Uterus (tissue), 2 donors: ENCODE measurements at regions not wholly inside any gene's neighbourhood (a gene's known extent, or its start where the extent isn't known, plus 50 kb on each side); places are given as distances from the start of the nearest gene placed in this dataset.

Experiments used
- POLR2A ChIP-seq, 2 donors: fragments of 450-650 bp; IDR thresholded peaks; one replicate each; pipeline ENCODE4 v1.6.1; 2016; ENCODE audit warnings: antibody characterized with exemption in 2 of 2, mild to moderate bottlenecking in 1 of 2, moderate library complexity in 1 of 2
- TF ChIP-seq, protein P1 (sequence below), 4 experiments: fragments of 200-600 bp in 2 of 4; fragments of 450-650 bp in 2 of 4; sonication (generic) in 2 of 4; IDR thresholded peaks; one replicate each; pipeline ENCODE4 v1.5.1; 2016 to 2019; ENCODE audit warnings: antibody characterized with exemption in 4 of 4, mild to moderate bottlenecking in 2 of 4, moderate library complexity in 1 of 4

DNA sequence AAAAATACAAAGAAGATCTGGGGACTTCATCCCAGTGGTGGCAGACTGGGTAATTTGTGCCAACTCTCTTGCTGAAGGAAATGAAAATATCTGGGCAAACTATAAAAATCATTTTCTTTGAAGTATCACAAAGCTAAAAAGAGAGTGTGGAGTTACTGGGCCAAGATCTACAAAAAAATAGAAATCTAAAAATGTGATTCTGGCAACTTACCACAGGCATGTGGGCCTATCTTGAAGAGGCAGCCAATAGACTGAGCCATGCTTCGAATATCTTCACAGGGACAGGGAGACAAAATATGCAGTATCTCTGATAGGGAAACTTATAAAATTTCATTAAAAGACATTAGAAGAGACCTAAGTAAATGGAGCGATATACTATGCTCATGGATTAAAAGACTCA lies 168.8 kb downstream of the RCHY1 start:
- TF ChIP-seq, protein P1, sequence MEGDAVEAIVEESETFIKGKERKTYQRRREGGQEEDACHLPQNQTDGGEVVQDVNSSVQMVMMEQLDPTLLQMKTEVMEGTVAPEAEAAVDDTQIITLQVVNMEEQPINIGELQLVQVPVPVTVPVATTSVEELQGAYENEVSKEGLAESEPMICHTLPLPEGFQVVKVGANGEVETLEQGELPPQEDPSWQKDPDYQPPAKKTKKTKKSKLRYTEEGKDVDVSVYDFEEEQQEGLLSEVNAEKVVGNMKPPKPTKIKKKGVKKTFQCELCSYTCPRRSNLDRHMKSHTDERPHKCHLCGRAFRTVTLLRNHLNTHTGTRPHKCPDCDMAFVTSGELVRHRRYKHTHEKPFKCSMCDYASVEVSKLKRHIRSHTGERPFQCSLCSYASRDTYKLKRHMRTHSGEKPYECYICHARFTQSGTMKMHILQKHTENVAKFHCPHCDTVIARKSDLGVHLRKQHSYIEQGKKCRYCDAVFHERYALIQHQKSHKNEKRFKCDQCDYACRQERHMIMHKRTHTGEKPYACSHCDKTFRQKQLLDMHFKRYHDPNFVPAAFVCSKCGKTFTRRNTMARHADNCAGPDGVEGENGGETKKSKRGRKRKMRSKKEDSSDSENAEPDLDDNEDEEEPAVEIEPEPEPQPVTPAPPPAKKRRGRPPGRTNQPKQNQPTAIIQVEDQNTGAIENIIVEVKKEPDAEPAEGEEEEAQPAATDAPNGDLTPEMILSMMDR (IDR thresholded peaks at IDR 0.05): no peak
- TF ChIP-seq POLR2A (IDR thresholded peaks at IDR 0.05): no peak
